Neural cell (in vitro differentiated cells): ENCODE measurements at regions not wholly inside any gene's neighbourhood (a gene's known extent, or its start where the extent isn't known, plus 50 kb on each side); places are given as distances from the start of the nearest gene placed in this dataset.

Experiments
- H2AFZ ChIP-seq: fragments of 200-600, 300-800 bp; sonication (generic), shearing (Covaris generic); 2 replicates; pipeline ENCODE4 v1.6.0; 2014; ENCODE audit warnings: low read depth, mild to moderate bottlenecking, antibody characterized with exemption, low read length, moderate library complexity
- H3F3A ChIP-seq: fragments of 200-600 bp; shearing (Covaris generic); 2 replicates; pipeline ENCODE4 v1.6.1; 2016; ENCODE audit warnings: mild to moderate bottlenecking, moderate library complexity, mixed read lengths, antibody characterized with exemption, low read length; ENCODE audit not compliant: insufficient read depth, poor library complexity, severe bottlenecking
- H3K27ac ChIP-seq: fragments of 200-600, 300-800 bp; sonication (generic), shearing (Covaris generic); 2 replicates; pipeline ENCODE4 v1.5.1; 2014; ENCODE audit warnings: mild to moderate bottlenecking, low read length, moderate library complexity
- H3K27me3 ChIP-seq: fragments of 300-800, 200-600 bp; sonication (generic), shearing (Covaris generic); 2 replicates; pipeline ENCODE4 v1.6.0; 2014; ENCODE audit warnings: mild to moderate bottlenecking, low read depth, low read length, moderate library complexity; ENCODE audit not compliant: insufficient read depth
- H3K36me3 ChIP-seq: fragments of 300-800, 200-600 bp; sonication (generic), shearing (Covaris generic); 2 replicates; pipeline ENCODE4 v1.5.1; 2014; ENCODE audit warnings: mild to moderate bottlenecking, antibody characterized with exemption, low read length, moderate library complexity; ENCODE audit not compliant: insufficient read depth
- H3K4me2 ChIP-seq: fragments of 300-800, 200-600 bp; sonication (generic), shearing (Covaris generic); 2 replicates; pipeline ENCODE4 v1.6.0; 2014; ENCODE audit warnings: mild to moderate bottlenecking, low read length
- H3K4me3 ChIP-seq: fragments of 300-800, 200-600 bp; sonication (generic), shearing (Covaris generic); 2 replicates; pipeline ENCODE4 v1.5.1; 2014; ENCODE audit warnings: mild to moderate bottlenecking, low read length, moderate library complexity
- H3K79me2 ChIP-seq: fragments of 200-600 bp; shearing (Covaris generic); replicated peaks from 2 replicates; pipeline ENCODE4 v1.6.0; 2014; ENCODE audit warnings: mild to moderate bottlenecking, low read length, moderate library complexity; ENCODE audit not compliant: insufficient read depth
- H3K9ac ChIP-seq: fragments of 300-800, 200-600 bp; sonication (generic), shearing (Covaris generic); 2 replicates; pipeline ENCODE4 v1.6.1; 2016; ENCODE audit warnings: mild to moderate bottlenecking, low read length, mixed read lengths
- H3K9me2 ChIP-seq: fragments of 200-600 bp; shearing (Covaris generic); 2 replicates; pipeline ENCODE4 v1.6.1; 2016; ENCODE audit warnings: mild to moderate bottlenecking, low read length, mixed read lengths; ENCODE audit not compliant: insufficient read depth
- H3K9me3 ChIP-seq: fragments of 200-600, 300-800 bp; sonication (generic), shearing (Covaris generic); 2 replicates; pipeline ENCODE4 v1.6.1; 2016; ENCODE audit warnings: mild to moderate bottlenecking, mixed run types, low read length, moderate library complexity, mixed read lengths
- H4K20me1 ChIP-seq: fragments of 200-600 bp; shearing (Covaris generic); 2 replicates; pipeline ENCODE4 v1.6.1; 2016; ENCODE audit warnings: mild to moderate bottlenecking, mixed run types; ENCODE audit not compliant: insufficient read depth
- CTCF ChIP-seq: fragments of 450-650 bp; IDR thresholded peaks from 2 replicates; pipeline ENCODE4 v1.5.1; 2014; ENCODE audit warnings: antibody characterized with exemption, mild to moderate bottlenecking, moderate library complexity; ENCODE audit not compliant: poor library complexity, severe bottlenecking
- EP300 ChIP-seq: fragments of 450-650 bp; conservative IDR thresholded peaks from 2 replicates; pipeline ENCODE4 v1.6.1; 2014; ENCODE audit warnings: antibody characterized with exemption, mild to moderate bottlenecking, moderate library complexity; ENCODE audit not compliant: poor library complexity, severe bottlenecking
- EZH2 ChIP-seq: fragments of 200-600, 300-800 bp; shearing (Covaris generic), sonication (generic); IDR thresholded peaks from 2 replicates; pipeline ENCODE4 v1.6.1; 2014; ENCODE audit warnings: antibody characterized with exemption, low read length, borderline replicate concordance, mild to moderate bottlenecking; ENCODE audit not compliant: insufficient read depth, poor library complexity, severe bottlenecking
- MXI1 ChIP-seq: fragments of 450-650 bp; conservative IDR thresholded peaks from 2 replicates; pipeline ENCODE4 v1.6.1; 2014; ENCODE audit warnings: antibody characterized with exemption, mild to moderate bottlenecking; ENCODE audit not compliant: poor library complexity, severe bottlenecking
- POLR2AphosphoS5 ChIP-seq: IDR thresholded peaks from 2 replicates; pipeline ENCODE4 v1.6.1; 2012
- RAD21 ChIP-seq: fragments of 450-650 bp; conservative IDR thresholded peaks from 2 replicates; pipeline ENCODE4 v1.6.1; 2014; ENCODE audit warnings: antibody characterized with exemption, mild to moderate bottlenecking, moderate library complexity
- REST ChIP-seq: IDR thresholded peaks from 2 replicates; pipeline ENCODE4 v1.6.1; 2012; ENCODE audit warnings: borderline replicate concordance
- SMC3 ChIP-seq: fragments of 450-650 bp; conservative IDR thresholded peaks from 2 replicates; pipeline ENCODE4 v1.6.1; 2014; ENCODE audit warnings: antibody characterized with exemption, mild to moderate bottlenecking, moderate library complexity; ENCODE audit not compliant: poor library complexity
- TAF1 ChIP-seq: IDR thresholded peaks from 2 replicates; pipeline ENCODE4 v1.6.1; 2012; ENCODE audit warnings: low read depth

GRCh38 chr1:204746838-204747442 is 61.4 kb upstream of the LRRN2 start:
- no peaks in the 10 kb centered on the region for H3K79me2 ChIP-seq
- no peak overlapping the region for H2AFZ ChIP-seq
- no peaks in the 10 kb centered on the region for H4K20me1 ChIP-seq
- H3K9me2 ChIP-seq = no peaks in the 10 kb centered on the region
- no peaks in the 10 kb centered on the region for H3K36me3 ChIP-seq
- no peak overlapping the region for H3K4me3 ChIP-seq
- no peaks in the 10 kb centered on the region for H3K27me3 ChIP-seq
- H3K27ac ChIP-seq = no peak overlapping the region
- no peaks in the 10 kb centered on the region for H3K9me3 ChIP-seq
- no peak overlapping the region for H3K9ac ChIP-seq
- TF ChIP-seq POLR2AphosphoS5 = no peak
- TF ChIP-seq CTCF = peak; percentile 49
- H3K4me2 ChIP-seq = no peak overlapping the region
- H3F3A ChIP-seq = no peaks in the 10 kb centered on the region

GRCh38 chr1:204751480-204751879 is 65.9 kb upstream of the LRRN2 start:
- no peaks in the 10 kb centered on the region for H3K9me3 ChIP-seq
- H3K27ac ChIP-seq = no peak overlapping the region
- no peaks in the 10 kb centered on the region for H4K20me1 ChIP-seq
- H2AFZ ChIP-seq = no peak overlapping the region
- no peaks in the 10 kb centered on the region for H3K27me3 ChIP-seq
- H3K9ac ChIP-seq = no peak overlapping the region
- H3F3A ChIP-seq = no peaks in the 10 kb centered on the region
- peak overlapping the region; percentile 8 for H3K4me3 ChIP-seq
- no peak overlapping the region for H3K4me2 ChIP-seq
- H3K79me2 ChIP-seq = no peaks in the 10 kb centered on the region
- no peaks in the 10 kb centered on the region for H3K9me2 ChIP-seq
- TF ChIP-seq REST (peak; percentile 30), TAF1 (no peak)
- no peaks in the 10 kb centered on the region for H3K36me3 ChIP-seq

GRCh38 chr1:204751883-204752687 is 66.5 kb upstream of the LRRN2 start:
- Histone ChIP-seq H3K36me3 (no peaks in the 10 kb centered on the region), H3K9me3 (no peaks in the 10 kb centered on the region), H3K4me2 (no peak overlapping the region), H3K4me3 (peak overlapping the region; percentile 8), H3F3A (no peaks in the 10 kb centered on the region), H3K27me3 (no peaks in the 10 kb centered on the region), H4K20me1 (no peaks in the 10 kb centered on the region), H3K27ac (no peak overlapping the region), H3K79me2 (no peaks in the 10 kb centered on the region), H3K9me2 (no peaks in the 10 kb centered on the region), H2AFZ (no peak overlapping the region), H3K9ac (no peak overlapping the region)
- TF ChIP-seq REST (no peak), EP300 (no peak), CTCF (no peak), MXI1 (no peak), TAF1 (no peak), POLR2AphosphoS5 (no peak), RAD21 (no peak), EZH2 (no peak), SMC3 (no peak)
